ENCODE measurements at regions not wholly inside any gene's neighbourhood (a gene's known extent, or its start where the extent isn't known, plus 50 kb on each side); places are given as distances from the start of the nearest gene placed in this dataset.

GRCh38 chrX:13250826-13251580 is 68.8 kb downstream of the ATXN3L start:
- TF ChIP-seq ZFX (IDR thresholded peaks at IDR 0.05): no peak
- TF ChIP-seq, protein P1, sequence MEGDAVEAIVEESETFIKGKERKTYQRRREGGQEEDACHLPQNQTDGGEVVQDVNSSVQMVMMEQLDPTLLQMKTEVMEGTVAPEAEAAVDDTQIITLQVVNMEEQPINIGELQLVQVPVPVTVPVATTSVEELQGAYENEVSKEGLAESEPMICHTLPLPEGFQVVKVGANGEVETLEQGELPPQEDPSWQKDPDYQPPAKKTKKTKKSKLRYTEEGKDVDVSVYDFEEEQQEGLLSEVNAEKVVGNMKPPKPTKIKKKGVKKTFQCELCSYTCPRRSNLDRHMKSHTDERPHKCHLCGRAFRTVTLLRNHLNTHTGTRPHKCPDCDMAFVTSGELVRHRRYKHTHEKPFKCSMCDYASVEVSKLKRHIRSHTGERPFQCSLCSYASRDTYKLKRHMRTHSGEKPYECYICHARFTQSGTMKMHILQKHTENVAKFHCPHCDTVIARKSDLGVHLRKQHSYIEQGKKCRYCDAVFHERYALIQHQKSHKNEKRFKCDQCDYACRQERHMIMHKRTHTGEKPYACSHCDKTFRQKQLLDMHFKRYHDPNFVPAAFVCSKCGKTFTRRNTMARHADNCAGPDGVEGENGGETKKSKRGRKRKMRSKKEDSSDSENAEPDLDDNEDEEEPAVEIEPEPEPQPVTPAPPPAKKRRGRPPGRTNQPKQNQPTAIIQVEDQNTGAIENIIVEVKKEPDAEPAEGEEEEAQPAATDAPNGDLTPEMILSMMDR (conservative IDR thresholded peaks at IDR 0.05): no peak
- no peak overlapping the region for H3K27ac ChIP-seq

GRCh38 chrX:13248867-13249486 is 70.9 kb downstream of the ATXN3L start:
- no peak overlapping the region for H3K27ac ChIP-seq
- TF ChIP-seq, protein P1 (conservative IDR thresholded peaks at IDR 0.05): no peak
- TF ChIP-seq ZFX (IDR thresholded peaks at IDR 0.05): no peak

DNA sequence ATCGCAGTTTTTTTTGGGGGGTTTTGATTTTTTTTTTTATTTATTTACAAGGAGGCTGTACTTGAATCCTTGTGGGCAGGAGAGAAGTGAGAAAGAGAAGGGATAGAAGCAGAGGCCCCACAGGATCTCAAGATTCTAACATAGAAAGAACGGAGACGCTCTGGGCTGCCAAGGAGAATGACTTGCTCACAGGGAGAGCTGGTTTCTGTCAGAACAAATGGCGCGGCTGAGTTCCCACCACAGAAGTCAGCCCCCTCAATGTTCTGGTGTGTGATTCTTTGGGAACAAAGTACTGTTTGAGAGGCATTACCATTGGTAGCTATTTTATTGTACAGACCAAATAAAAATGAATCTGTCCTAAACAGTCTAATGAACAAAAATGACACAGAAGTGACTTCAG is 80.6 kb downstream of the ATXN3L start:
- TF ChIP-seq, protein P1 (conservative IDR thresholded peaks at IDR 0.05): no peak
- TF ChIP-seq ZFX (IDR thresholded peaks at IDR 0.05): no peak

DNA sequence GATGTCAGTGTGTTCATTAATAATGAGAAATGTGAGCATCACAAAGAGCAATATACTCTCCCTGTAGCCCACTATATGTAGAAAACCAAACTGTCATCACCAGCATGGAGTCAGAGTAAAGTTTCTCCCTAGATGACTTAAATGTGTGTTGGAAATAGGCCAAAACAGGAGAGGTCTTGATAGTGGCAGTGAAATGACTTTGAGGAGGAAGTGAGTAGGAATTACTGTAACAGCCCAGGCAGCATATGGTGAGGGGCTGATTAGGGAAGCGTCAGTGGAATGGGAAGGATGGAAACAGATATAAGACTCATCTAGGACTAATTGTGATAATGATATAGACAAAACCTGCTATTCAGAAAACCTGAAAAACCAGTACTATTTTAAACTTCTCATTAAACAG is 83.9 kb downstream of the ATXN3L start:
- TF ChIP-seq, protein P1 (conservative IDR thresholded peaks at IDR 0.05): no peak
- no peak for TF ChIP-seq ZFX (IDR thresholded peaks at IDR 0.05)
- no peak overlapping the region for H3K27ac ChIP-seq

More for the DNA sequence above, 80.6 kb downstream of the ATXN3L start:
- H3K27ac ChIP-seq: no peak overlapping the region

DNA sequence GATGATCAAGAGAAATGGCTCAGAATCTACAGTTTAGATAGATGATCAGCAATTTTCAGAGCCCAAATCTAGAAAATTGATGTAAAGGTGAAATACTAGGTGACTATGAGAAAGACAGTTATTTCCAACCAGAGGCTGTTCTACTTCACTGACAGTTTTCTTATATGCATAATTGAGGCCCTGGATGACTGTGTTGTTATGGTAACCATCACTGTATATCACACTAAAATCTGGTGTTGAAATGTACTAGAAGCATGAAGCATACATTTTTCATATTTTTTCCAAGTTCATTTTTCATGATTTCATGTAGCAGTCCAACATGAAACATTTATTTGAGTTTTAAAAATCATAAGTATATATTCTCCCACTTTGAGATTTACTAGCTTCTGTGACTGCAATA is 87.4 kb downstream of the ATXN3L start:
- no peak overlapping the region for H3K27ac ChIP-seq
- TF ChIP-seq ZFX (IDR thresholded peaks at IDR 0.05): no peak
- TF ChIP-seq, protein P1 (conservative IDR thresholded peaks at IDR 0.05): no peak

GRCh38 chrX:13226214-13226613 is 93.6 kb downstream of the ATXN3L start:
- no peak overlapping the region for H3K27ac ChIP-seq
- TF ChIP-seq ZFX (IDR thresholded peaks at IDR 0.05): no peak
- TF ChIP-seq, protein P1 (conservative IDR thresholded peaks at IDR 0.05): no peak

GRCh38 chrX:13223868-13224567 is 95.8 kb downstream of the ATXN3L start:
- H3K27ac ChIP-seq: no peak overlapping the region
- TF ChIP-seq, protein P1 (conservative IDR thresholded peaks at IDR 0.05): no peak
- TF ChIP-seq ZFX (IDR thresholded peaks at IDR 0.05): no peak
